EH (cell line): ENCODE measurements at regions not wholly inside any gene's neighbourhood (a gene's known extent, or its start where the extent isn't known, plus 50 kb on each side); places are given as distances from the start of the nearest gene placed in this dataset.
A peak's percentile ranks its signal among the peaks of the same experiment; 100 is the strongest.

Experiments used
- DNase-seq: peaks from one replicate; pipeline ENCODE4 v3.0.0-alpha.2; 2015; ENCODE audit warnings: low read depth

DNA sequence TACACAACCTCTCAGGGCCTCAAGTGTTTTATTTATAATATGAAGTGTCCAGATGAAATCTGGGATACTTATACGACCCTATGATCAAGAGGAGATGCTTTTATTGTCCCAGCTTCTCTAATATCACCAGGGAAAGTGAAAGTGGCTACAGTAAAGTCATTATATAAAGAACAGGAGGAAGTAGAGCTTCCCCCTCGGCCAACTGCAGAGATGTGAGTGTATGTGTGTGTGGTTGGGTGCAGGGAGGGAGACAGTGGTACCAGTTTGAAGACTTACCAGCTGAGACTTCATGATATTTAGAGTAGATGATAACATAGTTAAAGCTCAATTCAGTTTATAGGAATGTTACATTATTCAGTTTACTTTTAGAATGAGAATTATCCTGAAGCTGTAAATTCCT, 373.6 kb upstream of the DDI1 start:
- peak; percentile 16 for DNase-seq

DNA sequence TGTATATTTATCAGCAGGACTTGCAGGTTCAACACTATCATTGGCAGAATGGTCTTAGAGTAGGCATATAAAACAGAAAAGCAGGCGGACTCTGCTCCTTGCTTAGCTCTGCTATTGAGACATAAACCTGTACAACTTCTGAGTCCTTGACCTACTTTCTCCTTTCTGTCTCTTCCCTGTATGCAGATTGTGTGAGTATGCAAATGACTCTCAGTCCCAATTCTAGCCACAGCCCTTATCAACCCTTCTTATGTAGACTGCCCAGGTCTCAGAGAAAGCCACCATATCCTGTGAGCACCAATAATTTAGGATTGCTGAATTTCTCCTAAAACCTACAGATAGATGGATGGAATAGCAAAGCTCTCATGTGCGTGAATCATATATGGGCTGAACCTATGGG, 367.6 kb upstream of the DDI1 start:
- DNase-seq = no peak

DNA sequence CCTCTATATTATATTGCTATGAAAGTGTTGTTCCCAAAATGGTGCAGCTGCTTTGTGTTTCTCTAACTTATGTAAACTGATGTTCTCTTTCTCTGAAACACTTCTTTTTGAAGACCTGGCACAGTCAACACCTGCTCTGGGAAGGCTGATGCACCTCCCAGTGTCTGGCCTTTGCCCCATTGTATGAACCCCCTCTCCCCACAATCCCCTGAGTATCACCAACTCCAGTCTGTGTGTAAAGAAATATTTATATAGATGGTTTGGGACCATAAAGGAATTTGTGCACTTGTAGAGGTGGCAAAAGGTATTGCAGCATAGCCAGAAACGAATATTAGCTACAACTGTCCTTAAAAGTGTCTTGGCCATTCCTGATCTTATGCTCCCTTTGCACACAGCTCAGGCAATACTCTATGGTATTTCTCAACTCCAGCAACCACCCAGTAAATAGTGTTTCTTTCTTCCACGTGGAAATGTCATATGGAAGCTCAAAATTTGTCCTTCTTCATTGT, 365.2 kb upstream of the DDI1 start:
- no peak for DNase-seq

DNA sequence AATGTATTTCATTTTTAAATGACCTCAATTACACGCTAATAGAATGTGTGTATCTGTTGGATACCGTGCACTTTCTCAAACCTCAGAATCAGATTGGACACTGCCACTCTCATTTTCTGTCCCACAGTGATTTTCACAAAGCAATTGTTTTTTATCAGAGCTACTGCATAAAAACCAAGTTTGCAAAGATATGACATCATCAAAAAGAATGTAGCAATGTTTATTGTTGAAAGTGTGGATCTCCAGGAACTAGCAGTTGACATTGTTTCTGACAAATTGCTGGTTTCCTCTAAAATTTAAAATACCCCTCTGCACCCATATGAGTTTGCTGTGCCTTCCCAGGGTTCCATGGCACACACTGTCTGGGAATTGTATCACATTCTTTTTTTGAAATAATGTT, 362.7 kb upstream of the DDI1 start:
- DNase-seq = peak; percentile 74

DNA sequence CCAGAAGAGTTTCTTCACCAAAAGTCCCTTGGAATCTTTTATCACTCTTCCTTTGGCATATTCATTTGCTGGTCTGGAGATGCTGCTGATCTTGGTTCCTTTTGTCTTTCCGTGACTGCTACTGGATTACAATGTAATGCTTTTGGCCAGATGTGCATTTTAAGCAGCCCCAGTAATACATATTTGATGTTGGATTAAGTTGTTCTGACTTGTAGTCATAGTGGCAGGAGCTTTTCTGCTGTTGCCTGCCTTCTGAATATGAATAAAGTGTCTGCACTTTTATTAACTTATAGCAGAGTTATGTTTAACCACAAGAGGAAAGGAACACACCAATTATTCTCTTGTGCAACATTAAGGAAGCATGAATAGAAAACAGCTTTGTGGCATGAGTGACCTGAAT, 360.0 kb upstream of the DDI1 start:
- DNase-seq = peak; percentile 48

DNA sequence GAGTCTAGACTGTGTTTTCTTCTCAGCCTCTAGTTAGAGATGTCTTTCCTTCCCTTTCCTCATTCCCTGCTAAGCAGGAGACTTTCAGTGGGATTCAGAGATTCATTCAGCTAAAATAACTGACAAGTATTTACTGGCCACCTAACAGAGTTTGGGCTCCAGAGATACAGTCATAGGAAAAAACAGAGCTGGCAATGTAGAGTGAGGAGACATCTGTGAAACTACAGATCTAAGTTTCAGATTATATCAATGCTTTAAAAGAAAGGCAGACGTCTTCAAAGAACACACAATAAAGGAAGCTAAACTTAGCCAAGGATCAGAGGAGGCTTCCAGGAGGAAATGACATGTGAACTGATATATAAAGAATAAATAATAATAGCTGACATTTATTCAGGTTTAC, 355.6 kb upstream of the DDI1 start:
- DNase-seq = no peak

DNA sequence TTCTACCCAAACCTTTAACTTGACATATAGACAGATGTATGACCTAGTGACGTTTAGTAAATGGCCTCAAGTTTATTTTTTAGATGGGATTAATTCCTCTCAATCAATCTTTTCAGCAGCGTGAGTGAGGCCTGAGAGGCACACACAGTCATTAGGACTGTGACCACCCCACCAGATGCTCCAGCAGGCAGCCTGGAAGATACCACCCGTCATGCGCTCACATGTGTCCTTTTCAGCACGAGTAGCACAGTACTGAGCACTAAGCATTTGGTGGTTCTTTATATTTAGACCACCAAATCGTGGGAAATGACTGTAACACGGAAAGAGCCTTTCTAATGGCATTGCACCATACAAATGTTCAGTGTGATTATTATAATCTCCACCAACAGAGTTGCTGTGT, 354.6 kb upstream of the DDI1 start:
- no peak for DNase-seq

DNA sequence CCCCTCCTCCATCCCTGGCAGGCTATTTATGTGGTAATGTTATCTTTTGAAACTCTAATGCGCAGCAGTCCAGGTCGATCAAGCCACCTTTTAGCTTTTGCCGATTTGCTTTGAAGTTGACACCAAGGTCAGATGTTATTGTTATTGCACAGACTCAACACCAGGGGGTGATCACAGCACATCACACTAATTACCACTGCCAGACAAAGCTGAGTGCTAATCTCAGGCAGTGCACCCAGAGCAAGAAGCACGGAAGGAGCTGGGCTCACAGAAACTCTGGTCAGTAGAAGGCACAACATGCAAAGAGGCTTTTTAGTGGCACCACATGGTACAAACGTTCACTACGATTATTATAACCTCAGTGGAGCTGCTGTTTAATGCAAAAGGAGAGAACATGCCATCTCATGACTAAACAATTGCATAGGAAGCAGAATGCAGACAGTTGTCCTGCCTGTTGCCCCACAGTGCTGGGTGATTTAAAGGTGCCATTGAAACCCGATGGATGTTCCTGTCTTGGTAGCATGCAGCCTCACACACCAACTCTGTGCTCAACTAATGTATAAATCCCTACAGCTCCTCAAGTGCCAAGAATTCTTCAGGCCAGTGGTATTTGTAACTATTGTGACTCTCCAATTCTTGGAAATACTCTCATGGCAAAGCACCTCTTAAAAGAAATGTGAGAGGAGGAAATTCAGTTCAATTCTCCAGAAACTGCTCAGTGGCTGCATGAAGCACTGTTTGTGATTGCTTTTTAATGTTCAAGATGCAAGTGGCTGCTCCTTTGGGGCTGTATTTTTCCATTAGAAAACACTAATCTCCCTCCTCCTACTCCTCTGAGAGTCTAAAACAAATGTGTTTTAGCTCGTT, 353.9 kb upstream of the DDI1 start:
- peak; percentile 79 for DNase-seq

DNA sequence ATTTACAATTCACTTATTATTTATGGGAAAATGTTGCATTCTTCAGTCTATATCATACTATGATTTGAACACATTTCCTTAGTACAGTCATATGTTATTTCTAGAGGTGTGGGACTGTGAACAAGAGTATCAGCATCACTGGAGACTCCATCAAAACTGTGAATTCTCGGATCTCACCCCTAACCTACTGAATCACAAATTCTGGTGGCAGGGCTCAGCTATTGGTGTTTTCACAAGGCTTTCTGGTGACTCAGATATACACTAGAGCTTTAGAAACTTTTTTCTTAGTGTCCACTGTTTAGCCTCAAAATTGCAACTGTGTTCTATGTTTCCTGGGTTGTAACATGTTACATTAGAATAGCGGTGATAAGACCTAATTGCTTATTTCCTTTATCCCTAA, 352.9 kb upstream of the DDI1 start:
- peak; percentile 69 for DNase-seq

DNA sequence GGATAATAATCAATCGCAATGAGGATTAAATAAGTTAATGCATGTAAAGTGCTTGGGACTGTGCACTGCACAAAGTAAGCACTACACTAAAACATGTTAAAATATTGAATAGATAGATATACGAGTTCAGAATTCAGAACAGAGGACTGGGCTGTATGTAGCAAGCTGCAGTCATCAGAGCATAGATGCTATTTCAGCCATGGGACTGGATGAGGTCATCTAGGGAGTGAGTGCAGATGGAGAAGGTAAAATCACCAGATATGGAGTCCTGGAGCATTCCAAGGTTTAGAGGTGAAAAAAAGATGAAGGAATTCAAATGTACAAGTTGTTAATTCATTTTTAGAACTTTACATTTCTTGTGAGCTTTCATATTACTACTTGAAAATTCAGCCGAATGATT, 347.5 kb upstream of the DDI1 start:
- DNase-seq = no peak

DNA sequence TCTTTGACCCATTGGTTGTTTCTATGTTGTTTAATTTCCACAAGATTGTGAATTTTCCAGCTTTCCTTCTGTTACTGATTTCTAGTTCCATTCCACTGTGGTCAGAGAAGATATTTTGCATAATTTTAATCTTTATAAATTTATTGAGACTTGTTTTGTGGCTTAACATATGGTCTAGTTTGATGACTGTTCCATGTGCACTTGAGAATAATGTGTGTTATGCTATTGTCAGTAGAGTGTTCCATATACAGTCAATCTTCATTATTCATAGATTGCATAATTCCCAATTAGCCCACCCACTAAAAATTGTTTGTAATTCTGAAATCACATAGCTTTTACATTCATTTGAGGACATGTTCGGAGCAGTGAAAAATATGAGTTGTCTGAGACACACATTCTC, 346.1 kb upstream of the DDI1 start:
- DNase-seq = no peak

DNA sequence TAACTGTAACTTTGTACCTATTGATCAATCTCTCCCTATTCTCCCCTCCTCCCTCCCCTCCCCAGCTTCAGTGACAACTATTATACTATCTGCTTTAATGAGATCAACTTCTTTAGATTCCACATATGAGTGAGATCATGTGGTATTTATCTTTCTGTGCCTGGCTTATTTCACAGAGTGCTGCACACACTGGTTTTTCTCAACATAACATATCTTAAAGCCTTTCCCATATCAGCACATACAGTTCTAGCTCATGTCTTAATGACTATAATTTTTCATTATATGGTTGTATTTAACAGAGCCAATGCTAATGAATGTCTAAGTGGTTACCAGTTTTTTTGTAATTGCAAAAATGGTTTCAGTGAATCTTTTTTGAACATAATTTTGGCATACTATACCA, 340.3 kb upstream of the DDI1 start:
- DNase-seq = no peak

DNA sequence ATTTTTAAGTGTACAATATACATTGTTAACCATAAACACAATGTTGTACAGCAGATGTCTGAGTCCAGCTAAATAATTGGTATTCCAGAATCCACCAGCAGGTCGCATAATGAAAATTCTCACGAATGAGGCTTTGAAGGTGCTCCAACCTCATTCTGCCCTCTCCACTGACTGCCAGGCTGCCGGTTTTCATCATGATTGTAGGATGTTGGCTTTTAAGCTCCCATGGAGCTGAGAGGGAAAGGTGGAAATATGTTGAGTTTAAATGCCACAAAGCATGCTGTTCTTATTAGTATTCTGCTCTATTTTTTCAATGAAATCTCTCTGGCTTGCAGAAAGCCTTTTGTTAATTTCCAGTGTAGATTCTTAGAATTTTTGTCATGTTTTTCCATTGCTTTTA, 337.2 kb upstream of the DDI1 start:
- DNase-seq = peak; percentile 59

DNA sequence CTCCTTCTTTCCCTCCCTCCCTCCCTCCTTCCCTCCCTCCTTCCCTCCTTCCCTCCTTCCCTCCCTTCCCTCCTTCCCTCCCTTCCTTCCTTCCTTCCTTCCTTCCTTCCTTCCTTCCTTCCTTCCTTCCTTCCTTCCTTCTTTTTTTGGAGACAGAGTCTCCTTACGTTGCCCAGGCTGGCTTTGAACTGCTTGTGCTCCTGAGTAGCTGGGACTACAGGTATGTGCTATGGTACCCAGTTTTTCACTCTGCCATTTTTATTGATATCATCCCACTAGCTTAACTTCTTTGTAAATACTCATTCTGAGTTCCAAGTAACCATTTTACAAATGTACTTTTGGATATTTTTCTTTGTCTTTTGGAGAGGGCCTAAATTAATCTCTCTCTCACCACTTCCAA, 336.8 kb upstream of the DDI1 start:
- no peak for DNase-seq

DNA sequence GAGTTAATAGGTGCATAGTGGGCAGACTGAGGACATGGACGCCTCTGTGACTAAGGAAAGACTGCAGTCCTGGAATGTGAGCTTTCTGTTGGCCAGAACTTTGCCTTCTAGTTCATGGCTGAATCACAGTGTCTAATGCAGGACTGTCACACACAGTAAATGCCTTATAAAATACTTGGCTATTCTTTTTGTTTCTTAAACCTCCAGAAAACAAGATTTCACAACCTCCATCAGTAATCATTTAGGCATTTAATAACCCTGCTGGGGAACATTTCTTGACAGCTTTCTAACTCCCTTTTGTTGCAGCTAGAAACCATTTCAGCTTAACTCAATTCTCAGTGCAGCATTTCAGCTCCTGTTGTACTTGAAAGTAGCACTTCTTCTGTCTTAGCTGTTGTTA, 335.8 kb upstream of the DDI1 start:
- DNase-seq = peak; percentile 95

DNA sequence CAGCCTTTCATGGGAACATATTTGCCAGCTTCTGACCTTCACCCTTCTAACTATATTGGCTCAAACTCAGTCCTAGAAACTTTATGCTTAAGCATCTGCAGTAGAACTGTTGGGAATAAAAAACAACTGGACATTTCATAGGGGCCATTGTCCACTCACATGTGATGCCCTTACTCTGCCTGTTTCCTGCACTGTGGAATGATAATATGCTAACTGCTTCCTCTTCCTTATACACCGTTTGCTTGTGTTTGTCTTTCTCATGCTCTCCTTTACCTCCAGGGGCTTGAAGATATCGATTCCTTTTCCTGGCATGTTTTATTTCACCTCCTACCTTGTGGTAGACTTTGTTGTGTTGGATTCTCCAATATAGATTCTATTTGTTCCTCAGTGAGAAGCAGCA, 333.0 kb upstream of the DDI1 start:
- DNase-seq = no peak

DNA sequence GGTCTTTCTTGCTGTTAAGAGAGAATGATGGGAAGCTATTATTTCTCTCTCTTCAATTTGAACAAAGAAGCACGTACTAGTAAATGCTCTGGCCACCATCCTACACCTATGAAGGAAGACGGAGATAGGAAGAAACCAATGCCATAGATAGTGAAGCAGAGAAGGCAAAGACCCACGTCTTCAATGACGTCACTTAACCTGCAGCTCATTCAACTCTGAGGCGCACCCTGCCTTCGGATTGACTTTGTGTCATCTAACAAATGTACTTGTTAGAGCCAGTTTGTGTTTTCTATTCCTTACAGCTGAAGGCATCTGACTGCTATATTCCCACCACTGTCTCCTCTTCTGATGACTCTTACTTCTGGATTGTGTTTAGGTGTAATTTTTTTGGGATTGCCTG, 332.5 kb upstream of the DDI1 start:
- no peak for DNase-seq

DNA sequence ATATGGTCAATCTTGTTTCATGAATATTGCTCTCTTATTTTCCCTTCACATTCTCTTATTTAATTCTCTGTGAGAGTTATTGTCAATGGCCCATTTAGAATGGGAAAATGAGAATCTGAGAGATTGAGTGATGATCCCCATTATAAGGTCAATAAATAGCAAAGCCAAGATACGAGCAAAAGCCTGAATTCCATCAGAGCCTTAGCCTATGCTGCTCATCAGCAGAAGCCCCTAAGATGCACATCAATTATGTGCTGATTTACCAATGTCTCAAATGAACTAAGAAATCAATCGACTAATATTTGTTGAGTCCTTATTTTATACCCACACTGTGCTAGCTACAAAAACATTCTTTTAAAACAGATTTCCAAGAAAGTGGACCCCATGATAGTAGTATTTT, 330.8 kb upstream of the DDI1 start:
- DNase-seq = no peak

DNA sequence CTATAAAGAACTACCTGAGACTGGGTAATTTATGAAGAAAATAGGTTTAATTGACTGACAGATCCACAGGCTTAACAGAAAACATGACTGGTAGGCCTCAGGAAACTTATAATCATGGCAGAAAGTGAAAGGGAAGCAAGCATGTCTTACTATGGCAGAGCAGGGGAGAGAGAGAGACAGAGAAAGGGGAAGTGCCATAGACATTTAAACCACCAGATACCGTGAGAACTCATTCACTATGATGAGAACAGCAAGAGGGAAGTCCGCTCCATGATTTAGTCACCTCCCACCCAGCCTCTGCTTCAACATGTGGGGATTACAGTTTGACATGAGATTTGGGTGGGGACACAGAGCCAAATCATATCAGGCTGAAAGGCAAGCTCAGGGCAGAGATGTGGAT, 327.1 kb upstream of the DDI1 start:
- DNase-seq = no peak

DNA sequence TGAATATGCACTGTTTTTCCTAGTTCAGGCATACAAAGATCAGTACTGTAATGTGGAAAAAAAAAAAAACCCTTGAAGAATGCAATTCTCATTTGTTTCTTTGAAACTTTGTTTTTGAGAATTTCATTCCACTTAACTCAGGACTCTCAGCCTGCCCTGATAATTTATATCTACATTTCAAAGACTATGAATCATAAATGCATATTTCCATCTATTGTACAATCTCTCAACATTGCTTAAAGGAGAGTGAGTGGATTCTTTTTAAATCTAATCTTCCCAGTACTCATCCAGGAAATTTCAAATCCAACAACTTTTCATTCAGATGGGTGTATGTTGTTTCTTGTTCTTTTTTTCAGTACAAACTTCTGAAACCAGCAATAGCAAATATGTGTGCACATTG, 322.2 kb upstream of the DDI1 start:
- peak; percentile 57 for DNase-seq

DNA sequence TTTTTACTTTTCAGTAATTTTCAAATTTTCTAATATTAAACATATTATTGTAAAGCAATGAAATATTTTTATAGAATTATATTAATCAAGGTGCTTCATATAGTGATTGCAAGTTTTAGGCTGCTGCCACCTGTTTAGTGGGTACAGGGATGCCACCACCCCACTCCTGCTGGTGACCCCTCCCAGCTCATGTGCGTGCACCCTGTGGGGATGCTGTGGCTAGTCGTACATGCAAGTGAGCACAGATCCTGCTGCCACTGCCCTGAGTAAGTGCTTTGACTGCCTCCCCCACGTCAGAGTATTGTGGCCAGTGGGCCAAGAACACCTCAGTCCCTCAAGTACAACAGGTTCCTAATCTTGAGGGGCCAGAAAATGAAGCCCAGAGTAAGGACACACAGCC, 320.1 kb upstream of the DDI1 start:
- DNase-seq = no peak

DNA sequence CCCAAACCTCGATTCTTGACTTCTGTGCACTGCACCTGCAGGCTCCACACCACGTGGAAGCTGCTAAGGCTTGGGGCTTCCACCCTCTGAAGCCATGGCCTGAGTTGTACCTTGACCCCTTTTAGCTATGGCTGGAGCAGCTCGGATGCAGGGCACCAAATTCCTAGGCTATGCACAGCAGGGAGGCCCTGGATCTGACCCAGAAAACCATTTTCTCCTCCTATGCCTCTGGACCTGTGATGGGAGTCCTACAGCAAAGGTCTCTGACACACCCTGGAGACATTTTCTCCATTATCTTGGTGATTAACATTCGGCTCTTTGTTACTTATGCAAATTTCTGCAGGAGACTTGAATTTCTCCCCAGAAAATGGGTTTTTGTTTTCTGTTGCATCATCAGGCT, 309.2 kb upstream of the DDI1 start:
- no peak for DNase-seq

DNA sequence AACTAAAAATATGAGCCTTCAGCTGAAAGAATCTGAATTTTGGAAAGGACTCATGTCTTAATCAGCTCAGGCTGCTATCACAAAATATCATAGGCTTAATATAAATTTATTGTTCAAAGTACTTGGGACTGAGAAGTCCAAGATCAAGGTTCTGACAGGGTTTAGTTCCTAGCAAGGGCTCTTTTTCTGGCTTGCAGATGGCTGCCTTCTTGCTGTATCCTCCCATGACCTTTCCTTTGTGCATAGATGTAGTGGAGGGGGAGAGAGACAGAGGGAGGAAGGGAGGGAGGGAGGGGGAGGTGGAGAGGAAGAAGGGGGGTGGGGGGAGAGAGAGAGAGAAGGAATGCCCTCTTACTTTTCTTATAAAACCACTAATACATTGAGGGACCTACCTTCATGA, 306.8 kb upstream of the DDI1 start:
- no peak for DNase-seq
